ENCODE measurements at regions not wholly inside any gene's neighbourhood (a gene's known extent, or its start where the extent isn't known, plus 50 kb on each side); places are given as distances from the start of the nearest gene placed in this dataset.

GRCh38 chr1:189607477-189608096, 870.1 kb downstream of the BRINP3 start:
- DNase-seq (ENCODE audit: low spot score) (no peak), ATAC-seq (no peak)
- no peak for TF ChIP-seq ZNF114 (CRISPR knock-in tag; IDR thresholded peaks at IDR 0.05)
- no peak for TF ChIP-seq POLR2AphosphoS5 (IDR thresholded peaks at IDR 0.05; ENCODE audit: low read depth)
- TF ChIP-seq STAT1 (IDR thresholded peaks at IDR 0.05; ENCODE audit: unreplicated experiment): no peak
- TF ChIP-seq CTCF (conservative IDR thresholded peaks at IDR 0.05; ENCODE audit: low read depth in 2 of 2): no peak
- no peak for TF ChIP-seq EZH2phosphoT487 (IDR thresholded peaks at IDR 0.05; ENCODE audit: unreplicated experiment)
- no peak for TF ChIP-seq CREB1 (CRISPR knock-in tag; IDR thresholded peaks at IDR 0.05; ENCODE audit: low read depth)
- no peak for TF ChIP-seq JUNB (IDR thresholded peaks at IDR 0.05; ENCODE audit: unreplicated experiment)
- Histone ChIP-seq H2AFZ (no peak overlapping the region), H3F3A (replicated peaks; ENCODE audit: low read depth) (no peaks in the 10 kb centered on the region), H3K9me2 (ENCODE audit: insufficient read depth) (no peaks in the 10 kb centered on the region), H3K36me3 (ENCODE audit: insufficient read depth) (no peaks in the 10 kb centered on the region), H3K4me2 (no peak overlapping the region), H3K4me3 (no peak overlapping the region), H3K4me1 (ENCODE audit: insufficient read depth) (peaks cover 8% of the 10 kb centered on the region; the same call in 1 of the 2 replicates), H4K20me1 (replicated peaks; ENCODE audit: insufficient read depth) (no peaks in the 10 kb centered on the region), H3K27ac (ENCODE audit: low read depth) (no peak overlapping the region), H3K27me3 (ENCODE audit: insufficient read depth) (no peaks in the 10 kb centered on the region), H3K79me2 (replicated peaks; ENCODE audit: insufficient read depth) (no peaks in the 10 kb centered on the region)
- no peak overlapping the region for H3K4me3 Mint-ChIP-seq
- H3K36me3 Mint-ChIP-seq (ENCODE audit: low read depth): no peaks in the 10 kb centered on the region
- H3K4me1 Mint-ChIP-seq: peaks cover 3% of the 10 kb centered on the region; the same call in 2 of the 3 replicates
- no peak overlapping the region for H3K27ac Mint-ChIP-seq
- no peaks in the 10 kb centered on the region for H3K27me3 Mint-ChIP-seq (ENCODE audit: insufficient read depth, low read depth, poor library complexity)
- H3K9me3 Mint-ChIP-seq: no peaks in the 10 kb centered on the region

DNA sequence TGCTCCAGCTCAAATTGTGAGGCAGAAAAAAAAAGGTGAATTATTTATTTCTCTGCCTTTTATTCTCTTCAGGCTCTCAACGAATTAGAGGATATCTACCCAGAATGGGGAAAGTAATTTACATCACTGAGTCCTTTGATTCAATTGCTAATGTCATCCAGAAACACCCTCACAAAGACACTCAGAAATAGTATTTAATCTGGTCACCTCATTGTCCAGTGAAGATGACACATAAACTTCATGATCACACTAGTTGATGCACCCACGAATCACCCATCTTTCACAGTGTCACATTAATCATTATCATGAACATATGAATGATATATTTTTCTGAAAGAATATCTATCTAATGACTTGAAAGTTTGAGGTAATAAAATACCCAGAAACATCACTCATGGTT, 868.5 kb downstream of the BRINP3 start:
- ATAC-seq (no peak), DNase-seq (ENCODE audit: low spot score) (peak; percentile 6)
- no peak overlapping the region for H3K4me2 ChIP-seq
- Mint-ChIP-seq H3K9me3 (no peaks in the 10 kb centered on the region), H3K27ac (peak overlapping the region; percentile 77; the same call in 1 of the 2 replicates), H3K4me1 (peaks cover 3% of the 10 kb centered on the region; the same call in 2 of the 3 replicates), H3K4me3 (no peak overlapping the region), H3K27me3 (ENCODE audit: insufficient read depth, low read depth, poor library complexity) (no peaks in the 10 kb centered on the region), H3K36me3 (ENCODE audit: low read depth) (no peaks in the 10 kb centered on the region)
- H3K79me2 ChIP-seq (replicated peaks; ENCODE audit: insufficient read depth): no peaks in the 10 kb centered on the region
- H3K4me1 ChIP-seq (ENCODE audit: insufficient read depth): peaks cover 8% of the 10 kb centered on the region; the same call in 1 of the 2 replicates
- no peaks in the 10 kb centered on the region for H3K27me3 ChIP-seq (ENCODE audit: insufficient read depth)
- H3K36me3 ChIP-seq (ENCODE audit: insufficient read depth): no peaks in the 10 kb centered on the region
- no peaks in the 10 kb centered on the region for H4K20me1 ChIP-seq (replicated peaks; ENCODE audit: insufficient read depth)
- no peak overlapping the region for H3K4me3 ChIP-seq
- no peak overlapping the region for H3K27ac ChIP-seq (ENCODE audit: low read depth)
- H3K9me2 ChIP-seq (ENCODE audit: insufficient read depth): no peaks in the 10 kb centered on the region
- H2AFZ ChIP-seq: no peak overlapping the region
- no peaks in the 10 kb centered on the region for H3F3A ChIP-seq (replicated peaks; ENCODE audit: low read depth)
- TF ChIP-seq ZNF331 (CRISPR knock-in tag; IDR thresholded peaks at IDR 0.05; ENCODE audit: low read depth): no peak
- TF ChIP-seq EZH2phosphoT487 (IDR thresholded peaks at IDR 0.05; ENCODE audit: unreplicated experiment): no peak
- no peak for TF ChIP-seq CREB1 (CRISPR knock-in tag; IDR thresholded peaks at IDR 0.05; ENCODE audit: low read depth)
- no peak for TF ChIP-seq ZNF462 (CRISPR knock-in tag; IDR thresholded peaks at IDR 0.05)
- TF ChIP-seq POLR2AphosphoS5 (IDR thresholded peaks at IDR 0.05; ENCODE audit: low read depth): no peak
- no peak for TF ChIP-seq EZH2 (IDR thresholded peaks at IDR 0.05; ENCODE audit: low read depth, unreplicated experiment)
- no peak for TF ChIP-seq NANOG (IDR thresholded peaks at IDR 0.05; ENCODE audit: borderline replicate concordance)
- no peak for TF ChIP-seq JUNB (IDR thresholded peaks at IDR 0.05; ENCODE audit: unreplicated experiment)

Measured in GM23338 (cell line).